ENCODE measurements at regions not wholly inside any gene's neighbourhood (a gene's known extent, or its start where the extent isn't known, plus 50 kb on each side); places are given as distances from the start of the nearest gene placed in this dataset.

DNA sequence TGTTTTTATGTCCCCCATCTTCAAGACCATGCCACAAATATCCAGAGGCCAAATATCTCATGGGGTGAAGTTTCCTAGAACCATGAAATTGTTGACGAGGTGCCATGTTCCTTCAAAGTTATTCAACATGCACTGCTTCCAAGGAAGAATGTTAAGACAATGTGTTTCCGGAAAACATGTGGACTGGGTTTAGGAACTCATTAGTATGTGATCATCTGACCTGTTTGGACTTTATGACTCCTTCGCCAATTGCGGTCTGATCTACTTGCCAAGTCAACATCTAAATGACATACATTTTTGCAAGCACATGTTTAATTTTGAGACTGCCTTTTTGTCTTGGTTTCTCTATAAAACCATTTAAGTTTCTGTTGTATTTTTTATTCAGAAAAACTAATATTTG is 234.8 kb downstream of the MAF start:
- TF ChIP-seq, protein P1, sequence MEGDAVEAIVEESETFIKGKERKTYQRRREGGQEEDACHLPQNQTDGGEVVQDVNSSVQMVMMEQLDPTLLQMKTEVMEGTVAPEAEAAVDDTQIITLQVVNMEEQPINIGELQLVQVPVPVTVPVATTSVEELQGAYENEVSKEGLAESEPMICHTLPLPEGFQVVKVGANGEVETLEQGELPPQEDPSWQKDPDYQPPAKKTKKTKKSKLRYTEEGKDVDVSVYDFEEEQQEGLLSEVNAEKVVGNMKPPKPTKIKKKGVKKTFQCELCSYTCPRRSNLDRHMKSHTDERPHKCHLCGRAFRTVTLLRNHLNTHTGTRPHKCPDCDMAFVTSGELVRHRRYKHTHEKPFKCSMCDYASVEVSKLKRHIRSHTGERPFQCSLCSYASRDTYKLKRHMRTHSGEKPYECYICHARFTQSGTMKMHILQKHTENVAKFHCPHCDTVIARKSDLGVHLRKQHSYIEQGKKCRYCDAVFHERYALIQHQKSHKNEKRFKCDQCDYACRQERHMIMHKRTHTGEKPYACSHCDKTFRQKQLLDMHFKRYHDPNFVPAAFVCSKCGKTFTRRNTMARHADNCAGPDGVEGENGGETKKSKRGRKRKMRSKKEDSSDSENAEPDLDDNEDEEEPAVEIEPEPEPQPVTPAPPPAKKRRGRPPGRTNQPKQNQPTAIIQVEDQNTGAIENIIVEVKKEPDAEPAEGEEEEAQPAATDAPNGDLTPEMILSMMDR (conservative IDR thresholded peaks at IDR 0.05 in 1 of 2, IDR thresholded peaks at IDR 0.05 in 1 of 2; ENCODE audit: extremely low read depth in 1 of 2, insufficient read depth in 1 of 2, low read depth in 1 of 2, low read length in 2 of 2) = no peak
- no peak for TF ChIP-seq EZH2 (IDR thresholded peaks at IDR 0.05; ENCODE audit: borderline replicate concordance, low read length)
